ENCODE measurements at regions not wholly inside any gene's neighbourhood (a gene's known extent, or its start where the extent isn't known, plus 50 kb on each side); places are given as distances from the start of the nearest gene placed in this dataset.

DNA sequence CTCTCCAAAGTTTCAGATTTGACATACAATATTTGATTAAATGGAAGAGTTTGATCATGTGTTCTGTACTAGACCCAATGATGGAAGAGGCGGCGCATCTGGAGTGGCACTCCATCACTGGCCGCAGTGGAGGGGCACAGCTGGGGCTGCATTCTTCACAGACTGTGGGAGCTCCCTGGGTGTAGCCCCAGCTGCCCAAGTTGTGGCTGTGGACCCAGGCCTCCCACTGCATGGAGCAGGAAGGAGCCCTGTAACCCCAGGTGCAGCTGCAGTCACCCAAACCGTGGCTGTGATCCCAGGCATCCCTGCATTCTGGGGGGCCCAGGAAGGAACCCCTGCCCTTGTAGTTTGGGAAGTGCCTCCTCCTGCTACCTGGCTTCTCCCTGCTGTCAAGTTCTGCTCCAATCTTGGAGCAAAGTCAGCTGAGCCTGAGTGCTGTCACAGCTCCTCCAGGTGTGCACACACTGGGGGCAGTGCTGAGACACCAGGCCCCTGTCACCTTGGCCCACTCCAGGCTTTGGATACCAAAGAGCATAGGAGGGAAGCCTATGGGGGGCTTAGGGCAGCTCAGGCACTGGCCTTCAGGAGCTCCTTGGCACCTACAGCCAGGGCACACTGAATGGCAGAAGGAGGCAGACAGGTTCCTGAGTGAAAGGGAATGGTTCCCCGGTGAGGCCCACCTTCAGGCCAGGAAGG, 651.9 kb upstream of the BCHE start:
- Histone ChIP-seq H3K9me3 (ENCODE audit: control insufficient read depth, low read length) (no peaks in the 10 kb centered on the region), H3K4me3 (ENCODE audit: extremely low read depth, insufficient read depth, low read length, poor library complexity, severe bottlenecking) (no peak overlapping the region), H3K36me3 (ENCODE audit: control insufficient read depth, insufficient read depth, low read length) (no peaks in the 10 kb centered on the region), H3K4me1 (ENCODE audit: control insufficient read depth, insufficient read depth, low read length, poor library complexity, severe bottlenecking) (no peaks in the 10 kb centered on the region), H3K27ac (ENCODE audit: low read depth, low read length, severe bottlenecking) (no peak overlapping the region)
- 96 to 98% methylated on average over 4 to 5 of the region's 5 CpGs for WGBS, 2 experiments (ENCODE audit: insufficient coverage in 2 of 2)

DNA sequence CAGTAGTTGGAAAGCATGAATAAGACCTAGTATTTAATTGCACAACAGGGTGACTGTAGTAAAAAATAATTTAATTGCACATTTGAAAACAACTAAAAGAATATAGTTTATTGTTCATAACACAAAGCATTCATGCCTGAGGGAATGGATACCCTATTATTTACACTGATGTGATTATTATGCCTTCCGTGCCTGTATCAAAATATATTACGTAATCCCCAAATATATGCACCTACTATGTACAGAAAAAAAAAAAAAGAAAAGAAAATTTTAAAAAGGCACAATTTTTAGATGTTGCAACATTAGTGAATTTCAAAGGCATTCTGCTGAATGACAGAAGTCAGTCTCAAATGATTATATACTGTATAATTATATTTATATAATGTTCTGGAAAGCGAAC, 647.2 kb upstream of the BCHE start:
- Histone ChIP-seq H3K36me3 (ENCODE audit: control insufficient read depth, insufficient read depth, low read length) (no peaks in the 10 kb centered on the region), H3K4me1 (ENCODE audit: control insufficient read depth, insufficient read depth, low read length, poor library complexity, severe bottlenecking) (no peaks in the 10 kb centered on the region), H3K4me3 (ENCODE audit: extremely low read depth, insufficient read depth, low read length, poor library complexity, severe bottlenecking) (no peak overlapping the region), H3K27ac (ENCODE audit: low read depth, low read length, severe bottlenecking) (no peak overlapping the region), H3K9me3 (ENCODE audit: control insufficient read depth, low read length) (no peaks in the 10 kb centered on the region)
- no CpG with 5 or more reads among the region's 3 CpGs for WGBS, 2 experiments (ENCODE audit: insufficient coverage in 2 of 2)

- no peaks in the 10 kb centered on the region for H3K36me3 ChIP-seq (ENCODE audit: control insufficient read depth, insufficient read depth, low read length)
- H3K9me3 ChIP-seq (ENCODE audit: control insufficient read depth, low read length): no peaks in the 10 kb centered on the region
- no peaks in the 10 kb centered on the region for H3K4me1 ChIP-seq (ENCODE audit: control insufficient read depth, insufficient read depth, low read length, poor library complexity, severe bottlenecking)
- H3K27ac ChIP-seq (ENCODE audit: low read depth, low read length, severe bottlenecking): no peak overlapping the region
- H3K4me3 ChIP-seq (ENCODE audit: extremely low read depth, insufficient read depth, low read length, poor library complexity, severe bottlenecking): no peak overlapping the region
Measured at GRCh38 chr3:166481340-166481739, 644.1 kb upstream of the BCHE start.

DNA sequence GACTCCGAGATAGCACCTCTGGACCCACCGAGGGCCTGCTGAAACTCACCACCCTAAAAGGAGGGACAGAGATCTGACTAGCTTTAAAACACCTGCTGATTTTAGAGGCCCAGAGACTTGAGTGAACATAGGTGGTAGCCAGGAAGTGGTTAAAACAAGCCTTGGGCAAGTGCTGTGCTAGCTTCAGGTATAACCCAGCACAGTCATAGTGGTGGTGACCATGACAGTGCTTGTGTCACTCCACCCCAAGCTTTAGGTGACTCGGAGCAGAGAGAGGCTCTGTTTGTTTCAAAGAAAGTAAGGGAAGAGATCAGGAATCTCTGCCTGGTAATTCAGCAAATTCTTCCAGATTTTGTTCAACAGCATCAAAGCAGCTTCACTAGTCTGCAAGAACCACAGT, 641.1 kb upstream of the BCHE start:
- H3K36me3 ChIP-seq (ENCODE audit: control insufficient read depth, insufficient read depth, low read length): no peaks in the 10 kb centered on the region
- no peak overlapping the region for H3K27ac ChIP-seq (ENCODE audit: low read depth, low read length, severe bottlenecking)
- no peak overlapping the region for H3K4me3 ChIP-seq (ENCODE audit: extremely low read depth, insufficient read depth, low read length, poor library complexity, severe bottlenecking)

DNA sequence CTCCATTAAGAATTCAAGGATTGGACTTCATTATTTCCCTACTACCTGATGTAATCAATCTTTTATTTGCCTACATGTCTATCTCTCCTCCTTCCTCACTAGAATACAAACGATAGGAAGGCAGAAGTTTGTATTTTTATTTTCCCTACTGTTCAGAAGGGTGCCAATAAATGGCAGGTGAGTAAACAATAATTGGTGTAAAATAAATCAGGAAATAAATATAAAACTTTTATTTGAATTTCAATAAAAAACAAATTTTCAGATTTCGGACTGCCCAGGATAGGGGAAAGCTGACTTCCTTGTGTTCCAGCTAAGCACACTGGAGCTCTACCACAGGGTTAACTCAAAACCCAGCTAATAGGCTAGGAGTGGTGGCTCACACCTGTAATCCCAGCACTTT, 636.3 kb upstream of the BCHE start:
- H3K4me1 ChIP-seq (ENCODE audit: control insufficient read depth, insufficient read depth, low read length, poor library complexity, severe bottlenecking): no peaks in the 10 kb centered on the region
- H3K27ac ChIP-seq (ENCODE audit: low read depth, low read length, severe bottlenecking): no peak overlapping the region
- no peaks in the 10 kb centered on the region for H3K36me3 ChIP-seq (ENCODE audit: control insufficient read depth, insufficient read depth, low read length)
- 100% methylated on average over 1 of the region's 2 CpGs; no CpG with 5 or more reads in 1 of the 2 experiments for WGBS, 2 experiments (ENCODE audit: insufficient coverage in 2 of 2)
- no peaks in the 10 kb centered on the region for H3K9me3 ChIP-seq (ENCODE audit: control insufficient read depth, low read length)
- H3K4me3 ChIP-seq (ENCODE audit: extremely low read depth, insufficient read depth, low read length, poor library complexity, severe bottlenecking): no peak overlapping the region

More for the DNA sequence above, 641.1 kb upstream of the BCHE start:
- 61% methylated on average over 3 of the region's 3 CpGs; no CpG with 5 or more reads in 1 of the 2 experiments for WGBS, 2 experiments (ENCODE audit: insufficient coverage in 2 of 2)
- Histone ChIP-seq H3K4me1 (ENCODE audit: control insufficient read depth, insufficient read depth, low read length, poor library complexity, severe bottlenecking) (no peaks in the 10 kb centered on the region), H3K9me3 (ENCODE audit: control insufficient read depth, low read length) (no peaks in the 10 kb centered on the region)

DNA sequence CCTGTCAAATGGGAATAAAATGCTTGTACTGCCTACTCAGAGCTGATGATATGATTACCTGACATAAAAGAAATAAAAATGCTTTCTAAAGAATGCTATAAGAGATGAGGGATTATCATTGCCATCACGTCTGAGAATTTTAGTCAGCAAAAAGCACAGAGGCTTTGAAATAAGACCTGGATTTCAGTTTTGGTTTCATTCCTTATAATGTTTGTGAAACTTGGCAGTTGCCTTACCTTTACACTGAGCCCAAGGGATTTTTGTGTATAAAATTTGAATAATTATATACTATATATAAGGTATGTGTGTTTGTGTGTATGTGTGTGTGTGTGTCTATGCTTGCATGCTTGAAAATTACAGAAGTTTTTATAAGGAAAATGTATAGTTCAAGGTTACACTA, 634.8 kb upstream of the BCHE start:
- H3K36me3 ChIP-seq (ENCODE audit: control insufficient read depth, insufficient read depth, low read length): no peaks in the 10 kb centered on the region
- H3K27ac ChIP-seq (ENCODE audit: low read depth, low read length, severe bottlenecking): no peak overlapping the region
- H3K4me3 ChIP-seq (ENCODE audit: extremely low read depth, insufficient read depth, low read length, poor library complexity, severe bottlenecking): no peak overlapping the region
- 75% methylated on average over 1 of the region's 1 CpG; no CpG with 5 or more reads in 1 of the 2 experiments for WGBS, 2 experiments (ENCODE audit: insufficient coverage in 2 of 2)
- H3K4me1 ChIP-seq (ENCODE audit: control insufficient read depth, insufficient read depth, low read length, poor library complexity, severe bottlenecking): no peaks in the 10 kb centered on the region
- no peaks in the 10 kb centered on the region for H3K9me3 ChIP-seq (ENCODE audit: control insufficient read depth, low read length)

- Histone ChIP-seq H3K9me3 (ENCODE audit: control insufficient read depth, low read length) (no peaks in the 10 kb centered on the region), H3K4me1 (ENCODE audit: control insufficient read depth, insufficient read depth, low read length, poor library complexity, severe bottlenecking) (no peaks in the 10 kb centered on the region), H3K36me3 (ENCODE audit: control insufficient read depth, insufficient read depth, low read length) (no peaks in the 10 kb centered on the region), H3K27ac (ENCODE audit: low read depth, low read length, severe bottlenecking) (no peak overlapping the region), H3K4me3 (ENCODE audit: extremely low read depth, insufficient read depth, low read length, poor library complexity, severe bottlenecking) (no peak overlapping the region)
- WGBS, 2 experiments (ENCODE audit: insufficient coverage in 2 of 2): no CpG with 5 or more reads among the region's 4 CpGs
Measured at GRCh38 chr3:166471074-166471767, 634.0 kb upstream of the BCHE start.

DNA sequence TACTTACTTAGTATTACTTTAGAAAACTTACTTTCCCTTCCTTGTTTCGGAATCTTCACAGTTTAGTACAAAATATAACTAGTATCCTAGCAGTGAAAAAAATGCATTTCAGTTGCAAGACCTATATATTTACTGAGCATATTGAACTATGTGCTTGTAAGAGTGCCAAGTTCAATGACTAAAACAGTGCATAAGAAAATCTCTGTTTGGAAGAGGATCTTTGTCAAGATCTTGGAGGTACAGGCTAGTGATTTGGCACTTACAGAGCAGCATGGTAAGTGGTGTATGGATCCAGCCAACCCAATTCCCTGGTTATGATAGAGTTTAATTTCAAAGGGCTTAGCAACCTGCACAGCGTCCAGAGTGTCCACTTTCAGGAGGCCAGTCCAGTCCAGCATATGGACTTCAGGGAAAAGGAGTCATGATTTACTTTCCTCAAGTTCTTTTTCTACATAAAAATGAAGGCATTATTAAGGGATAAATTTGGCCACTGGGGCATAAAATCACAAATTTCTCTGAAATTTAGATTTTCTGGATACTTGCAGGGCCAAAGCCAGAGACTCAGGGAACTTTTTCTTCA, 625.8 kb upstream of the BCHE start:
- no peaks in the 10 kb centered on the region for H3K9me3 ChIP-seq (ENCODE audit: control insufficient read depth, low read length)
- H3K4me3 ChIP-seq (ENCODE audit: extremely low read depth, insufficient read depth, low read length, poor library complexity, severe bottlenecking): no peak overlapping the region
- H3K27ac ChIP-seq (ENCODE audit: low read depth, low read length, severe bottlenecking): no peak overlapping the region
- no peaks in the 10 kb centered on the region for H3K4me1 ChIP-seq (ENCODE audit: control insufficient read depth, insufficient read depth, low read length, poor library complexity, severe bottlenecking)
- no CpG with 5 or more reads among the region's 2 CpGs for WGBS, 2 experiments (ENCODE audit: insufficient coverage in 2 of 2)
- no peaks in the 10 kb centered on the region for H3K36me3 ChIP-seq (ENCODE audit: control insufficient read depth, insufficient read depth, low read length)

DNA sequence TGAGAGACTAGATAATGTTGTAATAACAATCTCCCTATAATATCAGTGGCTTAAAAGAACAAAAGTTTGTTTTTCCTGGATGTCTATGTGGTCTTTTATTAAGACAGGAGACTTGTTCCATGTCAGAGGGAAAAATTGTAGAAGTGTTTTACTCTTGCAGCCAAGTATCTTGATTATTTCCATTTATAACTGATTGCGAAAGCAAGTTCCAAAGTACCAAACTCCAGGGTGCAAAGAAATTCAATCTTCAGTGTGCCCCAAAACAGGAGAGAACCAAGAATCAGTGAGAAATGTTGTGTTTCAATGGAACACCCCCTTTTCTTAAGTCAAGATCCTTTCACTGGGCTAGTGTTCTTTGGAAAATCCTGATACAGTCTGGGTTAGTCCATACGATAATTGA, 624.4 kb upstream of the BCHE start:
- WGBS, 2 experiments (ENCODE audit: insufficient coverage in 2 of 2): 100% methylated on average over 1 of the region's 2 CpGs; no CpG with 5 or more reads in 1 of the 2 experiments
- Histone ChIP-seq H3K27ac (ENCODE audit: low read depth, low read length, severe bottlenecking) (no peak overlapping the region), H3K36me3 (ENCODE audit: control insufficient read depth, insufficient read depth, low read length) (no peaks in the 10 kb centered on the region), H3K4me1 (ENCODE audit: control insufficient read depth, insufficient read depth, low read length, poor library complexity, severe bottlenecking) (peaks cover 3% of the 10 kb centered on the region), H3K9me3 (ENCODE audit: control insufficient read depth, low read length) (no peaks in the 10 kb centered on the region), H3K4me3 (ENCODE audit: extremely low read depth, insufficient read depth, low read length, poor library complexity, severe bottlenecking) (no peak overlapping the region)

DNA sequence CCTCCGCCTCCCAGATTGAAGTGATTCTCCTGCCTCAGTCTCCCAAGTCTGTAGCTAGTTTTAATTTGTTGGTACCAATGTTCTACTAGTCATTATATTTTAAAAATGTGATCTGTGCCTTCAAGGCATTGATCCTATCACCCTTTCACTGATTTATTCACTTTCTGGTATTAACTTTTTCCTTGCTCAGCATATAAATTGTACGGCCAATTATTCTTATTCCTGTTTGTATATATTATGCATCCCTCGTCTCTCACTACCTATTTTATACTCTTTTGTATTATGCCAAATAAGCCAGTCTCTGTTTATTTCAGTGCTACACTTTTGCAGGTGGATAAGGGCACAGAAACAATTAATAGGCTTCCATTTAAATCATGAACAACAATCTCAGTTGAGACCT, 620.2 kb upstream of the BCHE start:
- Histone ChIP-seq H3K4me3 (ENCODE audit: extremely low read depth, insufficient read depth, low read length, poor library complexity, severe bottlenecking) (no peak overlapping the region), H3K9me3 (ENCODE audit: control insufficient read depth, low read length) (no peaks in the 10 kb centered on the region), H3K36me3 (ENCODE audit: control insufficient read depth, insufficient read depth, low read length) (no peaks in the 10 kb centered on the region), H3K27ac (ENCODE audit: low read depth, low read length, severe bottlenecking) (no peak overlapping the region), H3K4me1 (ENCODE audit: control insufficient read depth, insufficient read depth, low read length, poor library complexity, severe bottlenecking) (peaks cover 25% of the 10 kb centered on the region)
- no CpG with 5 or more reads among the region's 3 CpGs for WGBS, 2 experiments (ENCODE audit: insufficient coverage in 2 of 2)

DNA sequence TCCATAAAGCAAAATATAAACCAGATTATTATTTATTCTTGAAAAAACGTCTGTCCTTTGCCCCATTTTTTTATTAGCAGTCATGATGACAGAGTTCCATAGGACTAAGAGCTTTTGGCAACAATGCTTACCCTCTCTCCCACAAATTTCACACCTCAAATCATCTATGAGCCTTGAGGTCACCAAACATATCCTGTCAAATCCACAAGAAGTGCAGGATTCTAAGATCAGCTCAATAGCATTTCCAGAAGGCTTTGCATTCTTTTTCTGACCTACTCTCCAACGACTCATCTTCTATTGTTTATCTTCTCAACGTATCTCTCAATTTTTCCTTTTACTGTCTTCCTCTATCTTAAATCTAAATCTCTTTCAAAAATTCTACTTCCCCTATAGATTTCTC, 619.1 kb upstream of the BCHE start:
- Histone ChIP-seq H3K4me3 (ENCODE audit: extremely low read depth, insufficient read depth, low read length, poor library complexity, severe bottlenecking) (no peak overlapping the region), H3K4me1 (ENCODE audit: control insufficient read depth, insufficient read depth, low read length, poor library complexity, severe bottlenecking) (peaks cover 25% of the 10 kb centered on the region), H3K9me3 (ENCODE audit: control insufficient read depth, low read length) (no peaks in the 10 kb centered on the region), H3K27ac (ENCODE audit: low read depth, low read length, severe bottlenecking) (peak overlapping the region; percentile 85), H3K36me3 (ENCODE audit: control insufficient read depth, insufficient read depth, low read length) (no peaks in the 10 kb centered on the region)
- WGBS, 2 experiments (ENCODE audit: insufficient coverage in 2 of 2): 70 to 100% methylated on average over 1 to 2 of the region's 3 CpGs

Data from mesodermal cell (in vitro differentiated cells).